HEK293 (cell line): ENCODE measurements at regions not wholly inside any gene's neighbourhood (a gene's known extent, or its start where the extent isn't known, plus 50 kb on each side); places are given as distances from the start of the nearest gene placed in this dataset.

Source experiments
- CTCF ChIA-PET: fragments of 350-600 bp; formaldehyde crosslinking; extraction: SDS; loops from one replicate; lab custom pipeline; 2021; ENCODE audit warnings: antibody characterized with exemption; lab: Yijun Ruan, JAX
- POLR2A ChIA-PET: fragments of 300-600 bp; formaldehyde crosslinking; extraction: SDS; loops from one replicate; lab custom pipeline; 2020; ENCODE audit warnings: antibody characterized with exemption, inconsistent platforms; lab: Yijun Ruan, JAX
- H3K27ac ChIP-seq: fragments of 200-500 bp; sonication (Bioruptor generic); 2 replicates; pipeline ENCODE4 v1.5.1; 2014; ENCODE audit warnings: low read depth, low read length, control low read depth, inconsistent platforms; ENCODE audit errors: extremely low read depth
- H3K36me3 ChIP-seq, 2 experiments: fragments of 200-500 bp in 1 of 2; sonication (Bioruptor generic) in 1 of 2; 1 replicate in 1 of 2; 2 replicates in 1 of 2; pipeline ENCODE4 v1.5.1; 2014 to 2017; ENCODE audit warnings: inconsistent platforms in 2 of 2, low read length in 2 of 2; ENCODE audit not compliant: control insufficient read depth in 2 of 2, insufficient read depth in 1 of 2
- H3K4me1 ChIP-seq: fragments of 200-500 bp; sonication (Bioruptor generic); 2 replicates; pipeline ENCODE4 v1.5.1; 2014; ENCODE audit warnings: mild to moderate bottlenecking, low read length, inconsistent platforms; ENCODE audit not compliant: control insufficient read depth, insufficient read depth
- H3K4me3 ChIP-seq: 2 replicates; pipeline ENCODE4 v1.5.1; 2011; ENCODE audit warnings: low read depth, mild to moderate bottlenecking, control low read depth, low read length, moderate library complexity
- H3K9me3 ChIP-seq: fragments of 200-500 bp; sonication (Bioruptor generic); 2 replicates; pipeline ENCODE4 v1.5.1; 2014; ENCODE audit warnings: low read depth, low read length, inconsistent platforms; ENCODE audit not compliant: control insufficient read depth, insufficient read depth
- GLIS1 ChIP-seq: fragments of 450-650 bp; formaldehyde crosslinking; IDR thresholded peaks from 2 replicates; pipeline ENCODE4 v1.5.1; 2016; ENCODE audit warnings: missing biosample characterization, missing genetic modification characterization
- HOXD13 ChIP-seq: sonication (generic); formaldehyde crosslinking; IDR thresholded peaks from 2 replicates; pipeline ENCODE4 v1.8.0; 2022; ENCODE audit warnings: missing genetic modification reagents, borderline replicate concordance
- KLF10 ChIP-seq: fragments of 450-650 bp; IDR thresholded peaks from 2 replicates; pipeline ENCODE4 v1.5.1; 2018; ENCODE audit warnings: missing biosample characterization, mild to moderate bottlenecking, missing genetic modification characterization
- KLF17 ChIP-seq: fragments of 450-650 bp; formaldehyde crosslinking; IDR thresholded peaks from 2 replicates; pipeline ENCODE4 v1.5.1; 2016; ENCODE audit warnings: missing biosample characterization, missing genetic modification characterization
- OVOL3 ChIP-seq: fragments of 450-650 bp; formaldehyde crosslinking; IDR thresholded peaks from 2 replicates; pipeline ENCODE4 v1.5.1; 2016; ENCODE audit warnings: missing biosample characterization, missing genetic modification characterization
- PATZ1 ChIP-seq: fragments of 450-650 bp; formaldehyde crosslinking; IDR thresholded peaks from 2 replicates; pipeline ENCODE4 v1.5.1; 2016; ENCODE audit warnings: missing biosample characterization, missing genetic modification characterization
- YY1 ChIP-seq: fragments of 450-650 bp; formaldehyde crosslinking; IDR thresholded peaks from 2 replicates; pipeline ENCODE4 v1.5.1; 2018; ENCODE audit warnings: missing biosample characterization, missing genetic modification characterization
- ZBTB20 ChIP-seq: fragments of 450-650 bp; formaldehyde crosslinking; IDR thresholded peaks from 2 replicates; pipeline ENCODE4 v1.5.1; 2016; ENCODE audit warnings: missing biosample characterization, missing genetic modification characterization
- ZNF10 ChIP-seq: fragments of 450-650 bp; formaldehyde crosslinking; IDR thresholded peaks from 2 replicates; pipeline ENCODE4 v1.5.1; 2017; ENCODE audit warnings: missing biosample characterization, missing genetic modification characterization
- ZNF112 ChIP-seq: fragments of 450-650 bp; formaldehyde crosslinking; IDR thresholded peaks from 2 replicates; pipeline ENCODE4 v1.5.0; 2017; ENCODE audit warnings: missing biosample characterization, missing genetic modification characterization
- ZNF140 ChIP-seq: fragments of 450-650 bp; formaldehyde crosslinking; IDR thresholded peaks from 2 replicates; pipeline ENCODE4 v1.5.1; 2016; ENCODE audit warnings: missing biosample characterization, missing genetic modification characterization
- ZNF184 ChIP-seq: fragments of 450-650 bp; IDR thresholded peaks from 2 replicates; pipeline ENCODE4 v1.5.1; 2018; ENCODE audit warnings: missing biosample characterization, mild to moderate bottlenecking, missing genetic modification characterization
- ZNF324 ChIP-seq: fragments of 450-650 bp; formaldehyde crosslinking; IDR thresholded peaks from 2 replicates; pipeline ENCODE4 v1.5.1; 2016; ENCODE audit warnings: missing biosample characterization, missing genetic modification characterization
- ZNF341 ChIP-seq: fragments of 450-650 bp; formaldehyde crosslinking; IDR thresholded peaks from 2 replicates; pipeline ENCODE4; 2016; ENCODE audit warnings: low read depth, missing biosample characterization, missing genetic modification characterization
- ZNF350 ChIP-seq: fragments of 450-650 bp; formaldehyde crosslinking; IDR thresholded peaks from 2 replicates; pipeline ENCODE4 v1.5.0; 2017; ENCODE audit warnings: missing biosample characterization, mild to moderate bottlenecking, missing genetic modification characterization
- ZNF404 ChIP-seq: fragments of 450-650 bp; formaldehyde crosslinking; IDR thresholded peaks from 2 replicates; pipeline ENCODE4 v1.5.1; 2017; ENCODE audit warnings: missing biosample characterization, missing genetic modification characterization
- ZNF449 ChIP-seq: fragments of 450-650 bp; formaldehyde crosslinking; IDR thresholded peaks from 2 replicates; pipeline ENCODE4 v1.5.1; 2017; ENCODE audit warnings: missing biosample characterization, mild to moderate bottlenecking, missing genetic modification characterization, moderate library complexity
- ZNF473 ChIP-seq: fragments of 450-650 bp; formaldehyde crosslinking; IDR thresholded peaks from 2 replicates; pipeline ENCODE4 v1.5.1; 2017; ENCODE audit warnings: missing biosample characterization, missing genetic modification characterization
- ZNF514 ChIP-seq: fragments of 450-650 bp; formaldehyde crosslinking; IDR thresholded peaks from 2 replicates; pipeline ENCODE4 v1.5.1; 2016; ENCODE audit warnings: missing biosample characterization, missing genetic modification characterization
- ZNF521 ChIP-seq: fragments of 450-650 bp; formaldehyde crosslinking; IDR thresholded peaks from 2 replicates; pipeline ENCODE4 v1.5.1; 2017; ENCODE audit warnings: missing biosample characterization, mild to moderate bottlenecking, missing genetic modification characterization
- ZNF561 ChIP-seq: fragments of 450-650 bp; IDR thresholded peaks from 2 replicates; pipeline ENCODE4 v1.5.1; 2018; ENCODE audit warnings: missing biosample characterization, missing genetic modification characterization, borderline replicate concordance
- ZNF585B ChIP-seq: fragments of 450-650 bp; formaldehyde crosslinking; IDR thresholded peaks from 2 replicates; pipeline ENCODE4 v1.5.1; 2016; ENCODE audit warnings: missing biosample characterization, missing genetic modification characterization
- ZNF610 ChIP-seq: fragments of 450-650 bp; formaldehyde crosslinking; IDR thresholded peaks from 2 replicates; pipeline ENCODE4 v1.5.1; 2016; ENCODE audit warnings: missing biosample characterization, missing genetic modification characterization, borderline replicate concordance
- ZNF629 ChIP-seq: fragments of 450-650 bp; formaldehyde crosslinking; IDR thresholded peaks from 2 replicates; pipeline ENCODE4 v1.5.1; 2017; ENCODE audit warnings: missing biosample characterization, missing genetic modification characterization
- ZNF654 ChIP-seq: fragments of 450-650 bp; formaldehyde crosslinking; IDR thresholded peaks from 2 replicates; pipeline ENCODE4 v1.5.1; 2016; ENCODE audit warnings: low read depth, missing biosample characterization, missing genetic modification characterization
- ZNF692 ChIP-seq: fragments of 450-650 bp; formaldehyde crosslinking; IDR thresholded peaks from 2 replicates; pipeline ENCODE4 v1.5.1; 2016; ENCODE audit warnings: missing biosample characterization, missing genetic modification characterization
- ZNF76 ChIP-seq: fragments of 450-650 bp; formaldehyde crosslinking; IDR thresholded peaks from 2 replicates; pipeline ENCODE4; 2016; ENCODE audit warnings: low read depth, missing biosample characterization, missing genetic modification characterization, borderline replicate concordance
- ZNF785 ChIP-seq: fragments of 450-650 bp; formaldehyde crosslinking; IDR thresholded peaks from 2 replicates; pipeline ENCODE4 v1.5.1; 2016; ENCODE audit warnings: missing biosample characterization, missing genetic modification characterization
- ZNF830 ChIP-seq: fragments of 450-650 bp; IDR thresholded peaks from 2 replicates; pipeline ENCODE4 v1.5.0; 2018; ENCODE audit warnings: missing biosample characterization, missing genetic modification characterization, low read depth, mild to moderate bottlenecking, moderate library complexity
- ZNF837 ChIP-seq: fragments of 450-650 bp; formaldehyde crosslinking; IDR thresholded peaks from 2 replicates; pipeline ENCODE4 v1.5.1; 2016; ENCODE audit warnings: missing biosample characterization, missing genetic modification characterization

GRCh38 chr3:43177085-43177484 is 71.2 kb upstream of the POMGNT2 start:
- Histone ChIP-seq H3K27ac (no peak overlapping the region), H3K4me1 (no peaks in the 10 kb centered on the region)

GRCh38 chr3:43176666-43177065 is 70.8 kb upstream of the POMGNT2 start:
- Histone ChIP-seq H3K4me3 (no peak overlapping the region), H3K9me3 (no peaks in the 10 kb centered on the region), H3K4me1 (no peaks in the 10 kb centered on the region), H3K27ac (no peak overlapping the region), H3K36me3 (no peaks in the 10 kb centered on the region)
- POLR2A ChIA-PET: no interaction called here
- CTCF ChIA-PET: interaction anchor here (1.2 kb wide), 1 partner anchor 592 kb away, joined by 3 read pairs; no protein-coding TSS in a partner anchor
- TF ChIP-seq ZNF404 (tag by site-specific recombination): no peak
- no peak for TF ChIP-seq ZNF610 (tag by site-specific recombination)
- TF ChIP-seq ZNF521 (tag by site-specific recombination): no peak
- no peak for TF ChIP-seq PATZ1 (tag by site-specific recombination)
- no peak for TF ChIP-seq ZNF830 (tag by site-specific recombination)
- TF ChIP-seq ZBTB20 (tag by site-specific recombination): no peak
- TF ChIP-seq ZNF350 (tag by site-specific recombination): no peak
- TF ChIP-seq ZNF184: no peak
- no peak for TF ChIP-seq ZNF561 (tag by site-specific recombination)
- TF ChIP-seq ZNF112 (tag by site-specific recombination): no peak
- no peak for TF ChIP-seq KLF17 (tag by site-specific recombination)
- no peak for TF ChIP-seq ZNF10 (tag by site-specific recombination)
- no peak for TF ChIP-seq ZNF785 (tag by site-specific recombination)
- no peak for TF ChIP-seq KLF10 (tag by site-specific recombination)
- no peak for TF ChIP-seq ZNF629 (tag by site-specific recombination)
- no peak for TF ChIP-seq YY1 (tag by site-specific recombination)
- TF ChIP-seq ZNF837: no peak

More at GRCh38 chr3:43177085-43177484, 71.2 kb upstream of the POMGNT2 start:
- CTCF ChIA-PET: interaction anchor here (1.2 kb wide), 1 partner anchor 592 kb away, joined by 3 read pairs; no protein-coding TSS in a partner anchor
- no peak overlapping the region for H3K4me3 ChIP-seq
- POLR2A ChIA-PET: no interaction called here
- no peaks in the 10 kb centered on the region for H3K36me3 ChIP-seq
- H3K9me3 ChIP-seq: no peaks in the 10 kb centered on the region
- TF ChIP-seq ZNF140 (tag by site-specific recombination) (no peak), ZNF585B (no peak), ZNF473 (tag by site-specific recombination) (no peak), ZNF654 (tag by site-specific recombination) (no peak), ZNF324 (no peak), ZNF76 (tag by site-specific recombination) (no peak), HOXD13 (no peak), ZNF514 (tag by site-specific recombination) (no peak), ZNF341 (tag by site-specific recombination) (no peak), ZNF449 (tag by site-specific recombination) (no peak), ZNF692 (tag by site-specific recombination) (no peak), OVOL3 (no peak), PATZ1 (tag by site-specific recombination) (no peak), GLIS1 (tag by site-specific recombination) (no peak)
